ENCODE measurements at regions not wholly inside any gene's neighbourhood (a gene's known extent, or its start where the extent isn't known, plus 50 kb on each side); places are given as distances from the start of the nearest gene placed in this dataset.

GRCh38 chr2:242027676-242028450, 158.3 kb downstream of the RTP5 start:
- TF ChIP-seq CTCF (IDR thresholded peaks at IDR 0.05; ENCODE audit: low read depth, low read length): no peak
- no peak overlapping the region for H3K4me3 ChIP-seq (replicated peaks in 1 of 2; ENCODE audit: low read depth in 2 of 2, low read length in 2 of 2)
- no peak for DNase-seq (ENCODE audit: low read depth in 2 of 2)

- TF ChIP-seq CTCF (IDR thresholded peaks at IDR 0.05; ENCODE audit: low read depth, low read length): no peak
- DNase-seq (ENCODE audit: low read depth in 2 of 2): no peak
- H3K4me3 ChIP-seq (replicated peaks in 1 of 2; ENCODE audit: low read depth in 2 of 2, low read length in 2 of 2): no peak overlapping the region
Measured at GRCh38 chr2:242029422-242030225, 160.1 kb downstream of the RTP5 start.

- TF ChIP-seq CTCF (IDR thresholded peaks at IDR 0.05; ENCODE audit: low read depth, low read length): no peak
- no peak for DNase-seq (ENCODE audit: low read depth in 2 of 2)
- H3K4me3 ChIP-seq (replicated peaks in 1 of 2; ENCODE audit: low read depth in 2 of 2, low read length in 2 of 2): no peak overlapping the region
Measured at GRCh38 chr2:242030226-242030575, 160.7 kb downstream of the RTP5 start.

- TF ChIP-seq CTCF (IDR thresholded peaks at IDR 0.05; ENCODE audit: low read depth, low read length): no peak
- no peak overlapping the region for H3K4me3 ChIP-seq (replicated peaks in 1 of 2; ENCODE audit: low read depth in 2 of 2, low read length in 2 of 2)
Measured at GRCh38 chr2:242030858-242031257, 161.3 kb downstream of the RTP5 start.

GRCh38 chr2:242031481-242032019, 162.0 kb downstream of the RTP5 start:
- TF ChIP-seq CTCF (IDR thresholded peaks at IDR 0.05; ENCODE audit: low read depth, low read length): no peak
- DNase-seq (ENCODE audit: low read depth in 2 of 2): peak; percentile 46

More at GRCh38 chr2:242030858-242031257, 161.3 kb downstream of the RTP5 start:
- DNase-seq (ENCODE audit: low read depth in 2 of 2): no peak

GRCh38 chr2:242032780-242033656, 163.5 kb downstream of the RTP5 start:
- no peak for DNase-seq (ENCODE audit: low read depth in 2 of 2)
- no peak overlapping the region for H3K4me3 ChIP-seq (replicated peaks in 1 of 2; ENCODE audit: low read depth in 2 of 2, low read length in 2 of 2)
- no peak for TF ChIP-seq CTCF (IDR thresholded peaks at IDR 0.05; ENCODE audit: low read depth, low read length)

More at GRCh38 chr2:242031481-242032019, 162.0 kb downstream of the RTP5 start:
- no peak overlapping the region for H3K4me3 ChIP-seq (replicated peaks in 1 of 2; ENCODE audit: low read depth in 2 of 2, low read length in 2 of 2)

Data from cardiac fibroblast (primary cell).